A673 (cell line): ENCODE measurements at regions not wholly inside any gene's neighbourhood (a gene's known extent, or its start where the extent isn't known, plus 50 kb on each side); places are given as distances from the start of the nearest gene placed in this dataset.

Source experiments
- CTCF ChIP-seq: fragments of 300-800, 200-600 bp; sonication (generic); conservative IDR thresholded peaks from 2 replicates; pipeline ENCODE4 v1.5.1; 2017; ENCODE audit warnings: low read depth, mild to moderate bottlenecking, antibody characterized with exemption, low read length, moderate library complexity, mixed read lengths
- EZH2 ChIP-seq: fragments of 200-600 bp; sonication (generic); IDR thresholded peaks from 2 replicates; pipeline ENCODE4 v1.6.1; 2017; ENCODE audit warnings: borderline replicate concordance, low read depth, mild to moderate bottlenecking, mixed read lengths, antibody characterized with exemption, low read length; ENCODE audit not compliant: poor library complexity, severe bottlenecking

- TF ChIP-seq CTCF (no peak), EZH2 (no peak)
These were observed 56.3 kb upstream of the CXCL8 start for GRCh38 chr4:73684097-73684496.
